B cell (primary cell): ENCODE measurements at regions not wholly inside any gene's neighbourhood (a gene's known extent, or its start where the extent isn't known, plus 50 kb on each side); places are given as distances from the start of the nearest gene placed in this dataset.

Experiments used
- ATAC-seq: fragments of 200-7000 bp; cut with Tn5 transposase; one replicate; pipeline ENCODE4 v1.10.0; 2021; ENCODE audit warnings: low read depth, mild to moderate bottlenecking, moderate number of reproducible peaks, moderate library complexity
- CTCF ChIA-PET: fragments of 350-600 bp; sonication (Branson Sonifier 250); formaldehyde crosslinking; loops from one replicate; lab custom pipeline; 2021; ENCODE audit warnings: antibody characterized with exemption, inconsistent platforms; lab: Charles Lee
- POLR2A ChIA-PET: fragments of 350-600 bp; sonication (Branson Sonifier 250); formaldehyde crosslinking; loops from one replicate; lab custom pipeline; 2021; ENCODE audit warnings: antibody characterized with exemption; lab: Charles Lee
- DNase-seq: peaks from one replicate; pipeline ENCODE4 v3.0.0; 2013
- H2AFZ ChIP-seq: 2 replicates; pipeline ENCODE4 v1.6.1; 2012; ENCODE audit warnings: mild to moderate bottlenecking, low read depth, low read length; ENCODE audit not compliant: insufficient read depth, poor library complexity, severe bottlenecking
- H3K27ac ChIP-seq, 2 donors: 1 replicate in 1 of 2; 2 replicates in 1 of 2; pipeline ENCODE4 v1.5.1; 2012 to 2013; ENCODE audit warnings: low read length in 2 of 2, mild to moderate bottlenecking in 2 of 2, moderate library complexity in 1 of 2
- H3K27me3 ChIP-seq, 4 experiments: fragments of 200-600 bp in 1 of 4; sonication (generic) in 1 of 4; replicated peaks in 1 of 4; 1 replicate in 2 of 4; 2 replicates in 2 of 4; pipeline versions ENCODE4 v1.6.1 to v1.7.0; 2013 to 2016; ENCODE audit warnings: low read length in 3 of 4, mild to moderate bottlenecking in 2 of 4, mixed read lengths in 1 of 4, moderate library complexity in 1 of 4; ENCODE audit not compliant: insufficient read depth in 4 of 4, control insufficient read depth in 3 of 4; ENCODE audit errors: control extremely low read depth in 1 of 4
- H3K36me3 ChIP-seq, 2 experiments: replicated peaks in 1 of 2; 1 replicate in 1 of 2; 2 replicates in 1 of 2; pipeline versions ENCODE4 v1.6.1 to v1.7.1; 2013; ENCODE audit warnings: low read length in 1 of 2; ENCODE audit not compliant: insufficient read depth in 2 of 2, control insufficient read depth in 1 of 2; ENCODE audit errors: control extremely low read depth in 1 of 2, extremely low read depth in 1 of 2
- H3K4me1 ChIP-seq, 2 donors: fragments of 200-600 bp in 1 of 2; sonication (generic) in 1 of 2; 1 replicate in 1 of 2; 2 replicates in 1 of 2; pipeline versions ENCODE4 v1.5.1 to v1.6.1; 2013 to 2017; ENCODE audit warnings: low read length in 2 of 2; ENCODE audit not compliant: control insufficient read depth in 2 of 2, insufficient read depth in 2 of 2
- H3K4me2 ChIP-seq: replicated peaks from 2 replicates; pipeline ENCODE3; 2012; ENCODE audit warnings: mild to moderate bottlenecking, low read depth, low read length; ENCODE audit not compliant: poor library complexity, severe bottlenecking
- H3K4me3 ChIP-seq, 5 experiments: fragments of 200-600 bp in 1 of 5; sonication (generic) in 1 of 5; 1 replicate in 3 of 5; 2 replicates in 2 of 5; pipeline versions ENCODE4 v1.5.1 to v1.7.0; 2011 to 2016; ENCODE audit warnings: low read length in 4 of 5, mild to moderate bottlenecking in 4 of 5, low read depth in 2 of 5, control low read depth in 1 of 5, moderate library complexity in 1 of 5; ENCODE audit not compliant: insufficient read depth in 1 of 5; ENCODE audit errors: control extremely low read depth in 1 of 5, extremely low read depth in 1 of 5
- H3K79me2 ChIP-seq: fragments of 200-600 bp; sonication (generic); one replicate; pipeline ENCODE4 v1.6.0; 2016; ENCODE audit warnings: low read length; ENCODE audit not compliant: control insufficient read depth, insufficient read depth
- H3K9ac ChIP-seq: fragments of 200-600 bp; sonication (generic); 2 replicates; pipeline ENCODE4 v1.6.1; 2017; ENCODE audit warnings: mild to moderate bottlenecking, low read length, moderate library complexity
- H3K9me3 ChIP-seq, 3 donors: one replicate each; pipeline versions ENCODE4 v1.6.1 to v1.7.1; 2013; ENCODE audit warnings: low read length in 2 of 3; ENCODE audit not compliant: control insufficient read depth in 2 of 3, insufficient read depth in 1 of 3; ENCODE audit errors: control extremely low read depth in 1 of 3
- H4K20me1 ChIP-seq: 2 replicates; pipeline ENCODE4 v1.6.0; 2012; ENCODE audit warnings: mild to moderate bottlenecking, low read length; ENCODE audit not compliant: insufficient read depth, control insufficient read depth, poor library complexity, severe bottlenecking
- H3K27ac Mint-ChIP-seq: one replicate; pipeline ENCODE4 v1.8.0; 2021; ENCODE audit warnings: mixed read lengths
- H3K27me3 Mint-ChIP-seq: one replicate; pipeline ENCODE4 v1.8.0; 2021; ENCODE audit warnings: mixed read lengths
- H3K4me1 Mint-ChIP-seq: one replicate; pipeline ENCODE4 v1.8.0; 2021; ENCODE audit warnings: mixed read lengths
- H3K4me3 Mint-ChIP-seq: one replicate; pipeline ENCODE4 v1.8.0; 2021; ENCODE audit warnings: mixed read lengths
- H3K9me3 Mint-ChIP-seq: one replicate; pipeline ENCODE4 v1.8.0; 2022; ENCODE audit warnings: mixed read lengths; ENCODE audit not compliant: insufficient read depth
- EZH2 ChIP-seq: IDR thresholded peaks from 2 replicates; pipeline ENCODE4 v1.6.1; 2012; ENCODE audit warnings: borderline replicate concordance, low read depth, mild to moderate bottlenecking, moderate library complexity, low read length; ENCODE audit not compliant: insufficient read depth, poor library complexity, severe bottlenecking
- WGBS: methylation state at CpG from one replicate; pipeline ENCODE4 v1.1.5; 2013; ENCODE audit warnings: missing lambda C conversion rate; ENCODE audit not compliant: insufficient coverage; 5-methylcytosine and 5-hydroxymethylcytosine counted together
- intact Hi-C: fragments of 100-400 bp; cut with micrococcal nuclease; formaldehyde crosslinking; loops from one replicate; pipeline ENCODE4 v1.10.0; 2022
- TF ChIP-seq, protein P1 (sequence below): fragments of 200-600 bp; IDR thresholded peaks from one replicate; pipeline ENCODE4 v1.8.0; 2022; ENCODE audit warnings: antibody characterized with exemption, mild to moderate bottlenecking

DNA sequence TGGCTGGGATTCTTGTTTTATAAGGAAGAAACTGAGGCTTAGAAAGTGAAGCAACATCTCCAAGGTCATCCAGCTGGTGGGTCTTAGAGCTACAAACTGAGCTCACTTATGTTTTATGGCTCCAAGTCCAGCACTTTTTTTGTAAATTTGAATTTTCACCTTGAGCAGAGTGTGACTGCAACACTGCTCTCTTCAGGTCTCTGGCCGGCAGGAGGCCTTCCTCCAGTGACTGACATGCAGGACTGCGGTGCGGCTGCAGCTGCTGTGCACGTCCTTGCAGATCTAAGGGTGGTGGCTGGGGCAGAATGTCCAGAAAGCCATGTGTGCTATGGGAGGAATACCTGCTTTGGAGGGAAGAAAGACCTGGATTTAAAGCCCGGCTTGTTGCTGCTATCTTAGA, 284.2 kb upstream of the POU3F1 start:
- H3K4me2 ChIP-seq = no peak overlapping the region
- intact Hi-C loops = no loop called here
- H3K27me3 ChIP-seq = peaks cover 0 to 10% (median 1%) of the 10 kb centered on the region in 4 experiments
- Mint-ChIP-seq H3K27me3 (peaks cover 22% of the 10 kb centered on the region), H3K4me1 (peaks cover 5% of the 10 kb centered on the region), H3K9me3 (peaks cover 3% of the 10 kb centered on the region), H3K27ac (no peak overlapping the region), H3K4me3 (no peak overlapping the region)
- ATAC-seq (no peak), DNase-seq (no peak)
- H3K4me1 ChIP-seq = peaks cover 0 to 3% of the 10 kb centered on the region in 2 donors
- H3K4me3 ChIP-seq = no peak overlapping the region
- TF ChIP-seq, protein P1, sequence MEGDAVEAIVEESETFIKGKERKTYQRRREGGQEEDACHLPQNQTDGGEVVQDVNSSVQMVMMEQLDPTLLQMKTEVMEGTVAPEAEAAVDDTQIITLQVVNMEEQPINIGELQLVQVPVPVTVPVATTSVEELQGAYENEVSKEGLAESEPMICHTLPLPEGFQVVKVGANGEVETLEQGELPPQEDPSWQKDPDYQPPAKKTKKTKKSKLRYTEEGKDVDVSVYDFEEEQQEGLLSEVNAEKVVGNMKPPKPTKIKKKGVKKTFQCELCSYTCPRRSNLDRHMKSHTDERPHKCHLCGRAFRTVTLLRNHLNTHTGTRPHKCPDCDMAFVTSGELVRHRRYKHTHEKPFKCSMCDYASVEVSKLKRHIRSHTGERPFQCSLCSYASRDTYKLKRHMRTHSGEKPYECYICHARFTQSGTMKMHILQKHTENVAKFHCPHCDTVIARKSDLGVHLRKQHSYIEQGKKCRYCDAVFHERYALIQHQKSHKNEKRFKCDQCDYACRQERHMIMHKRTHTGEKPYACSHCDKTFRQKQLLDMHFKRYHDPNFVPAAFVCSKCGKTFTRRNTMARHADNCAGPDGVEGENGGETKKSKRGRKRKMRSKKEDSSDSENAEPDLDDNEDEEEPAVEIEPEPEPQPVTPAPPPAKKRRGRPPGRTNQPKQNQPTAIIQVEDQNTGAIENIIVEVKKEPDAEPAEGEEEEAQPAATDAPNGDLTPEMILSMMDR = no peak
- TF ChIP-seq EZH2 = no peak
- H3K36me3 ChIP-seq = no peaks in the 10 kb centered on the region
- H4K20me1 ChIP-seq = no peaks in the 10 kb centered on the region
- 80% methylated on average over 4 of the region's 5 CpGs for WGBS
- no peaks in the 10 kb centered on the region for H3K79me2 ChIP-seq
- CTCF ChIA-PET = interaction anchor here (0.6 kb wide), 1 partner anchor 16 kb away, joined by 4 read pairs; no protein-coding TSS in a partner anchor
- H3K9ac ChIP-seq = no peak overlapping the region
- no peak overlapping the region for H2AFZ ChIP-seq
- no peak overlapping the region for H3K27ac ChIP-seq
- POLR2A ChIA-PET = no interaction called here
- no peaks in the 10 kb centered on the region for H3K9me3 ChIP-seq

DNA sequence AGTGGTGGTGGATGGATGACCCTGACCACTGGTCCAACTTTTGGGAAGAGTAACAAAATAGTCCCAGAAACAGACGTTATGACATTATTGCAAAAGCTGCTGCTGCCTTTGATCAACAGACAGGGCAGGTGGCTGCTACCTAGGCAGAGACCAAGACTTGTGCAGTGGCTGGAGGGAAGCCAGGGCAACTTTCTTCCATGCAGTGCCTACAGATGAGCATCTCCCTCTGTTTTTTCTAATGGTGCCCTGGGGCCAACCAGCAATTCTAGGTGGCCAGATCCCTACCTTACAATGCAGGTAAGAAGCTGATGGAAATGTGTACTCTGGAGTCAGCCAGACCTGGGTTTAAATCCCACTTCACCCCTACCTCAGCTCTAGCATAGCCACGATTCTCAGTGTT, 283.1 kb upstream of the POU3F1 start:
- Histone ChIP-seq H3K36me3 (no peaks in the 10 kb centered on the region), H3K9ac (no peak overlapping the region), H3K27me3 (peaks cover 0 to 11% (median 0%) of the 10 kb centered on the region in 4 experiments), H3K4me2 (no peak overlapping the region), H3K27ac (no peak overlapping the region), H4K20me1 (no peaks in the 10 kb centered on the region), H2AFZ (no peak overlapping the region), H3K9me3 (no peaks in the 10 kb centered on the region), H3K4me1 (no peaks in the 10 kb centered on the region), H3K79me2 (no peaks in the 10 kb centered on the region), H3K4me3 (no peak overlapping the region)
- 54% methylated on average over 1 of the region's 2 CpGs for WGBS
- ATAC-seq (no peak), DNase-seq (no peak)
- Mint-ChIP-seq H3K4me1 (peaks cover under 1% of the 10 kb centered on the region), H3K9me3 (peaks cover 2% of the 10 kb centered on the region), H3K27ac (no peak overlapping the region), H3K27me3 (peaks cover 21% of the 10 kb centered on the region), H3K4me3 (no peak overlapping the region)
- TF ChIP-seq EZH2 = no peak
- TF ChIP-seq, protein P1 = no peak
- POLR2A ChIA-PET = no interaction called here
- CTCF ChIA-PET = no interaction called here
- intact Hi-C loops = no loop called here
